ENCODE measurements at regions not wholly inside any gene's neighbourhood (a gene's known extent, or its start where the extent isn't known, plus 50 kb on each side); places are given as distances from the start of the nearest gene placed in this dataset.

DNA sequence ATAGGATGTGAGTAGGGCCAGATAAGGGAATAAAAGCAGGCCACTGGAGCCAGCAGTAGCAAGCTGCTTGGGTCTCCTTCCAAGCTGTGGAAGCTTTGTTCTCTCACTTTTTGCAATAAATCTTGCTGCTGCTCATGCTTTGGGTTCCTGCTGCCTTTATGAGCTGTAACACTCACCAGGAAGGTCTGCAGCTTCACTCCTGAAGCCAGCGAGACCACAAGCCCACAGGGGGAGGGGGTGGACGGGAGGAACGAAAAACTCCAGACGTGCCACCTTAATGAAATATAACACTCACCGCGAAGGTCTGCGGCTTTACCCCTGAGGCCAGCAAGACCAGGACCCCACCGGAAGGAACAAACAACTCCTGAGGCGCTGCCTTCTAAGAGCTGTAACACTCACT lies 1324.4 kb upstream of the EYS start:
- no peak for DNase-seq (ENCODE audit: low spot score)
- H3K27me3 ChIP-seq (replicated peaks; ENCODE audit: insufficient read depth): no peaks in the 10 kb centered on the region
- intact Hi-C loops (cut with DNase I): no loop called here
- H3K4me3 ChIP-seq: no peak overlapping the region
- no peaks in the 10 kb centered on the region for H3K4me1 ChIP-seq (replicated peaks)
- no peaks in the 10 kb centered on the region for H3K36me3 ChIP-seq
- TF ChIP-seq, protein P1, sequence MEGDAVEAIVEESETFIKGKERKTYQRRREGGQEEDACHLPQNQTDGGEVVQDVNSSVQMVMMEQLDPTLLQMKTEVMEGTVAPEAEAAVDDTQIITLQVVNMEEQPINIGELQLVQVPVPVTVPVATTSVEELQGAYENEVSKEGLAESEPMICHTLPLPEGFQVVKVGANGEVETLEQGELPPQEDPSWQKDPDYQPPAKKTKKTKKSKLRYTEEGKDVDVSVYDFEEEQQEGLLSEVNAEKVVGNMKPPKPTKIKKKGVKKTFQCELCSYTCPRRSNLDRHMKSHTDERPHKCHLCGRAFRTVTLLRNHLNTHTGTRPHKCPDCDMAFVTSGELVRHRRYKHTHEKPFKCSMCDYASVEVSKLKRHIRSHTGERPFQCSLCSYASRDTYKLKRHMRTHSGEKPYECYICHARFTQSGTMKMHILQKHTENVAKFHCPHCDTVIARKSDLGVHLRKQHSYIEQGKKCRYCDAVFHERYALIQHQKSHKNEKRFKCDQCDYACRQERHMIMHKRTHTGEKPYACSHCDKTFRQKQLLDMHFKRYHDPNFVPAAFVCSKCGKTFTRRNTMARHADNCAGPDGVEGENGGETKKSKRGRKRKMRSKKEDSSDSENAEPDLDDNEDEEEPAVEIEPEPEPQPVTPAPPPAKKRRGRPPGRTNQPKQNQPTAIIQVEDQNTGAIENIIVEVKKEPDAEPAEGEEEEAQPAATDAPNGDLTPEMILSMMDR (IDR thresholded peaks at IDR 0.05): no peak
- TF ChIP-seq POLR2A (IDR thresholded peaks at IDR 0.05) (no peak), POLR2AphosphoS5 (IDR thresholded peaks at IDR 0.05) (no peak)
- no peak overlapping the region for H3K27ac ChIP-seq
- WGBS: 79% methylated on average over 9 of the region's 9 CpGs
- H3K9me3 ChIP-seq: no peaks in the 10 kb centered on the region

DNA sequence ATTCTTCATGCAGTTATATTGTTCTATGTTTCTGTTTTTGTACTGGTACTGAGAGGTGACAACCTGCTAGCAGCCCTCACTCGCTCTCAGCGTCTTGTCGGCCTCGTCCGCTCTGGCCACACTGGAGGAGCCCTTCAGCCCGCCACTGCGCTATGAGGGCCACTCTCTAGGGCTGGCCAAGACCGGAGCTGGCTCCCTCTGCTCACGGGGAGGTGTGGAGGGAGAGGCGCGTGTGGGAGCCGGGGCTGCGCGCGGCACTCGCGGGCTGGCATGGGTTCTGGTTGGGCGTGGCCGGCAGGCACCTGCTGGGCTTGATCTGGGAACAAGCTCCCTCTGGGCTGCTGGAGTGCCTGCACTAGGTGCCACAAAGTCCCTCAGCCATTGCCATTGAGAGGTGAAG lies 1323.8 kb upstream of the EYS start:
- no peak overlapping the region for H3K4me3 ChIP-seq

DNA sequence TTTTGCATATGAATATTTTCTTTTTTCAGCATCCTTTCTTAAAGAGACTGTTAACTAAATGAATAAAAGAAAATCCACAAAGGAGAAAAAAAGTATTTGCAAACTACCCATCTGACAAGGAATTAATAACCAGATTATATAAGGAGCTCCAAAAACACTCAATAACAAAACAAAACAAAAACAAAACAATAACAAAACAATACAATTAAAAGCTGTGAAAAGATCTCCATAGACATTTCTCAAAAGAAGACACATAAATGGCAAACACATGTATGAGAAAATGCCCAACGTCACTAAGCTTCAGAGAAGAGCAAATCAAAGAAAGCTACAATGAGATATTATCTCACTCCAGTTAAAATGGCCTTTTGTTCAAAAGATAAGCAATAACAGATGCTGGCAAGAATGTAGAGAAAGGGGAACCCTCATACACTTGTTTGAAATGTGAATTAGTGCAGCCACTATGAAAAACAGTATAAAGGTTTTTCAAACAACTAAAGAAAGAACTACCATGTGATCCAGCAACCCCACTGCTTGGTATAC lies 1310.0 kb upstream of the EYS start:
- Histone ChIP-seq H3K36me3 (no peaks in the 10 kb centered on the region), H3K27ac (no peak overlapping the region), H3K27me3 (replicated peaks; ENCODE audit: insufficient read depth) (no peaks in the 10 kb centered on the region), H3K4me1 (replicated peaks) (no peaks in the 10 kb centered on the region), H3K4me3 (no peak overlapping the region), H3K9me3 (no peaks in the 10 kb centered on the region)
- TF ChIP-seq, protein P1 (IDR thresholded peaks at IDR 0.05): no peak
- 16% methylated on average over 1 of the region's 1 CpG for WGBS
- no peak for DNase-seq (ENCODE audit: low spot score)
- intact Hi-C loops (cut with DNase I): no loop called here

More for the DNA sequence above, 1323.8 kb upstream of the EYS start:
- TF ChIP-seq POLR2AphosphoS5 (IDR thresholded peaks at IDR 0.05): no peak
- TF ChIP-seq POLR2A (IDR thresholded peaks at IDR 0.05): no peak
- TF ChIP-seq, protein P1 (IDR thresholded peaks at IDR 0.05): no peak
- no peaks in the 10 kb centered on the region for H3K4me1 ChIP-seq (replicated peaks)
- H3K27me3 ChIP-seq (replicated peaks; ENCODE audit: insufficient read depth): no peaks in the 10 kb centered on the region
- DNase-seq (ENCODE audit: low spot score): no peak
- no peaks in the 10 kb centered on the region for H3K9me3 ChIP-seq
- 95% methylated on average over 19 of the region's 19 CpGs for WGBS
- H3K27ac ChIP-seq: no peak overlapping the region
- intact Hi-C loops (cut with DNase I): no loop called here
- H3K36me3 ChIP-seq: no peaks in the 10 kb centered on the region

DNA sequence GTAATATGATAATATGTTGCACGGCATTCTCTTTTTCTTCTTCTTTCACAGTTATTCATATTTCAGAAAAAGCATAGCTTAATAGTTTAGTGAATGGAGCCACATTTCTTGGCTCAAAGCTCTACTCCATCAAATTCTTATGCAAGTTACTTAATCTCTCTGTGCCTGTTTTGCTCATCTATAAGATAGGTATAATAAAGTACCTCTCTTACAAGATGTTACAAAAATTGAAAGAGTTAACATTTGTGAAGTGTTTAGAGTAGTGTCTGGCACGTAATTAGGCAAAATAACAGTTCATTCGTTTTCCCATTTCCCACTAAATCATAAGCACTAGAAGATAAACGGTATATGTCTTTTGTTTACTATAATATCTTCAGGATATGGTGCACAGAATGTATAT lies 1304.4 kb upstream of the EYS start:
- Histone ChIP-seq H3K4me1 (replicated peaks) (no peaks in the 10 kb centered on the region), H3K4me3 (no peak overlapping the region), H3K27me3 (replicated peaks; ENCODE audit: insufficient read depth) (no peaks in the 10 kb centered on the region), H3K9me3 (no peaks in the 10 kb centered on the region), H3K36me3 (no peaks in the 10 kb centered on the region), H3K27ac (no peak overlapping the region)
- intact Hi-C loops (cut with DNase I): no loop called here
- 69% methylated on average over 4 of the region's 4 CpGs for WGBS
- no peak for TF ChIP-seq POLR2AphosphoS5 (IDR thresholded peaks at IDR 0.05)
- TF ChIP-seq, protein P1 (IDR thresholded peaks at IDR 0.05): no peak
- TF ChIP-seq POLR2A (IDR thresholded peaks at IDR 0.05): no peak
- no peak for DNase-seq (ENCODE audit: low spot score)

DNA sequence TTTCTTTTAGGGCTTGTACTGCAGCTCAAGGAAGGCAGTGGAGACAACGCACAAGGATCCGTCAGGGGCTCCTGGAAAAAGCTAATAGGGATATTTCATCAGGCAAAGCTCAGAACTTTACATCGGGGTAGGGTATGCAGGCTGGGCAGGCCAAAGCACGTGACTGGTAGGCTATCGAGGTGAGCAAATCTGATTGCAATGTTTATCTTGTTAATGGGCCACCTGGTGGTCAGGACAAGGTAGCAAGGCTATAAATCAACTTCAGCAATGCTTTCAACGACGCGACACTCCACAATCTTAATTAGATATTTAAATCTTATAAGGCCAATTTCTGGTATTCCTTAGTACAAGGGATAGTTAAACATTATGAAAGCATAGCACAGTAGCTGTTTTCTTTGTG lies 1302.8 kb upstream of the EYS start:
- H3K4me3 ChIP-seq: no peak overlapping the region
- no peak for DNase-seq (ENCODE audit: low spot score)
- intact Hi-C loops (cut with DNase I): no loop called here
- no peaks in the 10 kb centered on the region for H3K27me3 ChIP-seq (replicated peaks; ENCODE audit: insufficient read depth)
- no peaks in the 10 kb centered on the region for H3K36me3 ChIP-seq
- H3K4me1 ChIP-seq (replicated peaks): no peaks in the 10 kb centered on the region
- H3K27ac ChIP-seq: no peak overlapping the region
- 57% methylated on average over 8 of the region's 8 CpGs for WGBS
- no peaks in the 10 kb centered on the region for H3K9me3 ChIP-seq
- TF ChIP-seq, protein P1 (IDR thresholded peaks at IDR 0.05): no peak
- TF ChIP-seq POLR2AphosphoS5 (IDR thresholded peaks at IDR 0.05) (no peak), POLR2A (IDR thresholded peaks at IDR 0.05) (no peak)

Data from prostate gland (tissue), 2 donors.